ENCODE measurements at regions not wholly inside any gene's neighbourhood (a gene's known extent, or its start where the extent isn't known, plus 50 kb on each side); places are given as distances from the start of the nearest gene placed in this dataset.

GRCh38 chr13:22238269-22238668, 567.4 kb downstream of the FGF9 start:
- TF ChIP-seq CTCF (IDR thresholded peaks at IDR 0.05) (no peak), ZFX (IDR thresholded peaks at IDR 0.05; ENCODE audit: borderline replicate concordance) (no peak)

All from 22Rv1 (cell line).